H1 (cell line): ENCODE measurements at regions not wholly inside any gene's neighbourhood (a gene's known extent, or its start where the extent isn't known, plus 50 kb on each side); places are given as distances from the start of the nearest gene placed in this dataset.
"Not testable (repeated sequence)": the region's sequence is repeated elsewhere in the genome, so short reads cannot be mapped to it uniquely, and the experiment has no call there.

Source experiments
- CTCF ChIA-PET: fragments of 300-600 bp; sonication (Branson Sonifier 250); formaldehyde crosslinking; loops from one replicate; lab custom pipeline; 2021; ENCODE audit not compliant: partially characterized antibody; lab: Charles Lee
- POLR2A ChIA-PET: fragments of 300-600 bp; sonication (Branson Sonifier 250); formaldehyde crosslinking; loops from one replicate; lab custom pipeline; 2021; ENCODE audit warnings: inconsistent platforms; ENCODE audit not compliant: partially characterized antibody; lab: Charles Lee
- DNase-seq, 2 experiments: peaks; one replicate each; pipeline versions ENCODE4 v3.0.0 to v3.0.0-alpha.2; 2010 to 2022; ENCODE audit warnings: low spot score in 2 of 2, low read depth in 1 of 2, mixed read lengths in 1 of 2
- FAIRE-seq: peaks from 2 replicates; lab custom pipeline; 2011; peaks lifted over from hg19 to GRCh38; lab: Jason Lieb, UNC
- H2AFZ ChIP-seq: 2 replicates; pipeline ENCODE4 v1.8.1; 2012; ENCODE audit warnings: low read length, inconsistent platforms
- H2AK5ac ChIP-seq: 2 replicates; pipeline ENCODE4 v1.6.1; 2013; ENCODE audit warnings: low read depth, low read length
- H2BK120ac ChIP-seq: replicated peaks from 2 replicates; pipeline ENCODE3; 2013; ENCODE audit warnings: low read depth, low read length, inconsistent platforms
- H2BK12ac ChIP-seq: 2 replicates; pipeline ENCODE4 v1.6.1; 2013; ENCODE audit warnings: low read depth, low read length
- H2BK15ac ChIP-seq: 2 replicates; pipeline ENCODE4 v1.6.1; 2013; ENCODE audit warnings: low read length
- H2BK20ac ChIP-seq: 2 replicates; pipeline ENCODE4 v1.6.1; 2013; ENCODE audit warnings: low read length
- H2BK5ac ChIP-seq: 2 replicates; pipeline ENCODE4 v1.6.1; 2013; ENCODE audit warnings: low read depth, low read length
- H3K14ac ChIP-seq: 2 replicates; pipeline ENCODE4 v1.6.1; 2013; ENCODE audit warnings: inconsistent platforms; ENCODE audit not compliant: insufficient read length
- H3K18ac ChIP-seq: 2 replicates; pipeline ENCODE4 v1.6.1; 2013; ENCODE audit warnings: low read length; ENCODE audit errors: extremely low read depth
- H3K23ac ChIP-seq: 2 replicates; pipeline ENCODE4 v1.6.1; 2013; ENCODE audit warnings: inconsistent platforms; ENCODE audit not compliant: insufficient read length
- H3K23me2 ChIP-seq: 2 replicates; pipeline ENCODE4 v1.6.1; 2013; ENCODE audit warnings: low read depth, low read length
- H3K27ac ChIP-seq: 2 replicates; pipeline ENCODE4 v1.6.1; 2011; ENCODE audit warnings: low read depth, low read length, inconsistent platforms
- H3K27me3 ChIP-seq, 4 experiments: replicated peaks in 1 of 4; 1 replicate in 1 of 4; 2 replicates in 3 of 4; pipeline versions ENCODE4 v1.6.1 to v1.8.1; 2011 to 2013; ENCODE audit warnings: low read length in 3 of 4, mild to moderate bottlenecking in 3 of 4, inconsistent platforms in 2 of 4, mixed read lengths in 2 of 4, moderate library complexity in 1 of 4; ENCODE audit not compliant: control insufficient read depth in 3 of 4, insufficient read depth in 3 of 4; ENCODE audit errors: extremely low read depth in 1 of 4
- H3K36me3 ChIP-seq, 4 experiments: 2 replicates each; pipeline versions ENCODE4 v1.6.1 to v1.8.1; 2011 to 2013; ENCODE audit warnings: mild to moderate bottlenecking in 4 of 4, low read length in 3 of 4, moderate library complexity in 2 of 4, control low read depth in 1 of 4, inconsistent platforms in 1 of 4; ENCODE audit not compliant: insufficient read depth in 4 of 4, control insufficient read depth in 2 of 4
- H3K4ac ChIP-seq: replicated peaks from 2 replicates; pipeline ENCODE3; 2013; ENCODE audit warnings: low read length, low read depth, mixed read lengths, inconsistent platforms; ENCODE audit not compliant: insufficient read length
- H3K4me1 ChIP-seq, 4 experiments: replicated peaks in 1 of 4; 1 replicate in 1 of 4; 2 replicates in 3 of 4; pipeline versions ENCODE4 v1.6.1 to v1.8.1; 2011 to 2013; ENCODE audit warnings: low read length in 3 of 4, inconsistent platforms in 2 of 4, mixed read lengths in 1 of 4; ENCODE audit not compliant: insufficient read depth in 4 of 4, control insufficient read depth in 3 of 4
- H3K4me2 ChIP-seq, 2 experiments: 2 replicates each; pipeline versions ENCODE4 v1.6.1 to v1.8.1; 2011 to 2013; ENCODE audit warnings: low read depth in 2 of 2, low read length in 2 of 2, control low read depth in 1 of 2, inconsistent platforms in 1 of 2, mild to moderate bottlenecking in 1 of 2; ENCODE audit not compliant: insufficient read depth in 1 of 2
- H3K4me3 ChIP-seq, 4 experiments: fragments of 200-600, 300-600 bp in 1 of 4; sonication (generic), shearing (Covaris generic), sonication (Bioruptor Twin) in 1 of 4; 2 replicates each; pipeline versions ENCODE4 v1.5.1 to v1.8.1; 2011 to 2016; ENCODE audit warnings: low read length in 4 of 4, low read depth in 3 of 4, control low read depth in 2 of 4, inconsistent platforms in 2 of 4, mild to moderate bottlenecking in 2 of 4, mixed read lengths in 1 of 4, moderate library complexity in 1 of 4; ENCODE audit not compliant: insufficient read depth in 2 of 4; ENCODE audit errors: extremely low read depth in 1 of 4
- H3K56ac ChIP-seq: replicated peaks from 2 replicates; pipeline ENCODE3; 2013; ENCODE audit warnings: low read depth, mild to moderate bottlenecking, mixed read lengths, low read length, inconsistent platforms; ENCODE audit not compliant: insufficient read length
- H3K79me1 ChIP-seq: 2 replicates; pipeline ENCODE4 v1.6.1; 2013; ENCODE audit warnings: low read depth, low read length, control low read depth
- H3K79me2 ChIP-seq, 2 experiments: 2 replicates each; pipeline versions ENCODE4 v1.6.1 to v1.8.1; 2012 to 2013; ENCODE audit warnings: low read length in 2 of 2, mild to moderate bottlenecking in 2 of 2, inconsistent platforms in 1 of 2; ENCODE audit not compliant: insufficient read depth in 2 of 2, control insufficient read depth in 1 of 2
- H3K9ac ChIP-seq, 4 experiments: replicated peaks in 1 of 4; 1 replicate in 1 of 4; 2 replicates in 3 of 4; pipeline versions ENCODE4 v1.6.1 to v1.8.1; 2011 to 2013; ENCODE audit warnings: low read depth in 3 of 4, low read length in 3 of 4, control low read depth in 2 of 4, mild to moderate bottlenecking in 2 of 4, moderate library complexity in 2 of 4, inconsistent platforms in 1 of 4; ENCODE audit errors: extremely low read depth in 1 of 4
- H3K9me3 ChIP-seq, 2 experiments: 2 replicates each; pipeline versions ENCODE4 v1.6.1 to v1.8.1; 2012 to 2013; ENCODE audit warnings: mild to moderate bottlenecking in 2 of 2, moderate library complexity in 2 of 2, control low read depth in 1 of 2, inconsistent platforms in 1 of 2, low read depth in 1 of 2, low read length in 1 of 2, mixed read lengths in 1 of 2; ENCODE audit not compliant: insufficient read depth in 2 of 2
- H4K20me1 ChIP-seq, 2 experiments: replicated peaks in 1 of 2; 2 replicates each; pipeline versions ENCODE3 to v1.8.1; 2011 to 2013; ENCODE audit warnings: inconsistent platforms in 2 of 2, low read length in 2 of 2, mild to moderate bottlenecking in 1 of 2; ENCODE audit not compliant: insufficient read depth in 2 of 2, control insufficient read depth in 1 of 2
- H4K5ac ChIP-seq: 2 replicates; pipeline ENCODE4 v1.6.1; 2013; ENCODE audit warnings: low read length, low read depth, mixed read lengths, inconsistent platforms; ENCODE audit not compliant: insufficient read length
- H4K8ac ChIP-seq: 2 replicates; pipeline ENCODE4 v1.8.0; 2013; ENCODE audit warnings: mild to moderate bottlenecking, moderate library complexity, low read length, inconsistent platforms; ENCODE audit not compliant: insufficient read depth; ENCODE audit errors: extremely low read depth
- H4K91ac ChIP-seq: replicated peaks from 2 replicates; pipeline ENCODE3; 2013; ENCODE audit warnings: low read length, mixed read lengths, inconsistent platforms; ENCODE audit not compliant: insufficient read length
- ASH2L ChIP-seq: fragments of 200-600, 300-600 bp; sonication (generic); IDR thresholded peaks from one replicate; pipeline ENCODE4 v1.7.1; 2017; ENCODE audit warnings: low read length
- BCL11A ChIP-seq, 2 experiments: IDR thresholded peaks; one replicate each; pipeline ENCODE4 v1.6.1; 2011; ENCODE audit warnings: low read depth in 2 of 2, low read length in 2 of 2, mild to moderate bottlenecking in 2 of 2
- GTF2F1 ChIP-seq: IDR thresholded peaks from 2 replicates; pipeline ENCODE4 v1.6.1; 2012; ENCODE audit warnings: low read depth, low read length, improper control_type of control experiment, borderline replicate concordance
- KDM1A ChIP-seq: fragments of 200-600, 300-600 bp; sonication (generic); IDR thresholded peaks from 2 replicates; pipeline ENCODE4 v1.7.1; 2016; ENCODE audit warnings: mild to moderate bottlenecking, low read length, borderline replicate concordance

GRCh38 chr2:67904966-67905365, 157.8 kb downstream of the C1D start (continued):
- TF ChIP-seq KDM1A: no peak
- TF ChIP-seq ASH2L: no peak
- TF ChIP-seq BCL11A (IDR thresholded peaks at IDR 0.05; ENCODE audit: low read depth in 2 of 2, low read length in 2 of 2): no peak
- no peak for TF ChIP-seq GTF2F1

DNA sequence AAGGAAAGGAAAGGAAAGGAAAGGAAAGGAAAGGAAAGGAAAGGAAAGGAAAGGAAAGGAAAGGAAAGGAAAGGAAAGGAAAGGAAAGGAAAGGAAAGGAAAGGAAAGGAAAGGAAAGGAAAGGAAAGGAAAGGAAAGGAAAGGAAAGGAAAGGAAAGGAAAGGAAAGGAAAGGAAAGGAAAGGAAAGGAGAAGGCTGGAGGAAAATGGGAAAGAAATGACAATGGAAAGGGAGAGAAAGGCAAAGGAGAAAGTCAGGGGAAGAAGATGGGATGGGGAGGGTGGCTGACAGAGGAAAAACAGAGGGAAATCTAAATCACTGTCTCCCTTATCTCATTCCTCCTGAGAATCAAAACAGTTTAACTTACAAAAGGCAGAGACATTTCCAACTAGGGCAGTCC, 156.3 kb downstream of the C1D start:
- H3K27ac ChIP-seq, H3K18ac ChIP-seq, H3K79me1 ChIP-seq, H3K4me2 ChIP-seq, H3K4me1 ChIP-seq, H2BK12ac ChIP-seq, H2BK20ac ChIP-seq, DNase-seq, H3K9me3 ChIP-seq, H3K79me2 ChIP-seq, H4K91ac ChIP-seq, H2BK120ac ChIP-seq, H3K14ac ChIP-seq, H3K56ac ChIP-seq, H3K23ac ChIP-seq, H2BK5ac ChIP-seq, H4K5ac ChIP-seq, H3K4me3 ChIP-seq, H4K20me1 ChIP-seq, FAIRE-seq, H3K4ac ChIP-seq, POLR2A ChIA-PET, H3K23me2 ChIP-seq, H2AK5ac ChIP-seq, H3K36me3 ChIP-seq, H2BK15ac ChIP-seq, H2AFZ ChIP-seq, H4K8ac ChIP-seq, H3K9ac ChIP-seq, H3K27me3 ChIP-seq: not testable (repeated sequence)
- CTCF ChIA-PET: interaction anchor here (1.0 to 1.2 kb wide), 2 partner anchors 9 to 60 kb away, joined by 3 to 5 read pairs; no protein-coding TSS in a partner anchor
